ENCODE measurements at regions not wholly inside any gene's neighbourhood (a gene's known extent, or its start where the extent isn't known, plus 50 kb on each side); places are given as distances from the start of the nearest gene placed in this dataset.
A peak's percentile ranks its signal among the peaks of the same experiment; 100 is the strongest.

DNA sequence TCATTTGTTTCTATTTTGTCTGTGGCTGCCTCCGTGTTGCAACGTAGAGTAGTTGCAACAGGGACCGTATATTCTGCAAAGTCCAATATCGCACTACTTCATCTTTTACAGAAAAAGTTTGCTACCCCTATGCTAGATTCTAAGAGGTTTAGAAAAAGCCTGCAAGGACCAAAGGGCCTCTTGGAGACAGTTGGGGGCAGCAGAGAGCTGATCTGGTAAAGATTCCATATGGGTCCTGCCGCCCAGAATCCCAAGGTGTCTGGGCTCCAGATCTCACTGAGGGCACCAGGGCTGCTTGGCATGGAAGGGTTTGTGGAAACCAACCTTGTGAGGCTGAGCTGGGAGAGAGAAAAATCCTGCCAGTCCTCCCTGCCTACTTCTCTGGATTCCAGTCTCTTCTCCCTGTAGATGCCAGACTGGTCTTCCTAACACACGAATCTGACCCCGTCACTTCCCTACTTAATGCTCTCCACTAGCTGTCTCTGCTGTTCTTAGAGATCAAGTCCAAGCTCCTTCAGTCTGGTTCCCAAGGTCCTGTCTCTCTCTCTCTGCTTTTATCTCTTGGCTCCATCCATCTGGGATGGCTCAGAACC, 74.6 kb downstream of the GLRX5 start:
- DNase-seq (ENCODE audit: extremely low read depth, insufficient read length) = peak; percentile 14
- TF ChIP-seq, protein P1, sequence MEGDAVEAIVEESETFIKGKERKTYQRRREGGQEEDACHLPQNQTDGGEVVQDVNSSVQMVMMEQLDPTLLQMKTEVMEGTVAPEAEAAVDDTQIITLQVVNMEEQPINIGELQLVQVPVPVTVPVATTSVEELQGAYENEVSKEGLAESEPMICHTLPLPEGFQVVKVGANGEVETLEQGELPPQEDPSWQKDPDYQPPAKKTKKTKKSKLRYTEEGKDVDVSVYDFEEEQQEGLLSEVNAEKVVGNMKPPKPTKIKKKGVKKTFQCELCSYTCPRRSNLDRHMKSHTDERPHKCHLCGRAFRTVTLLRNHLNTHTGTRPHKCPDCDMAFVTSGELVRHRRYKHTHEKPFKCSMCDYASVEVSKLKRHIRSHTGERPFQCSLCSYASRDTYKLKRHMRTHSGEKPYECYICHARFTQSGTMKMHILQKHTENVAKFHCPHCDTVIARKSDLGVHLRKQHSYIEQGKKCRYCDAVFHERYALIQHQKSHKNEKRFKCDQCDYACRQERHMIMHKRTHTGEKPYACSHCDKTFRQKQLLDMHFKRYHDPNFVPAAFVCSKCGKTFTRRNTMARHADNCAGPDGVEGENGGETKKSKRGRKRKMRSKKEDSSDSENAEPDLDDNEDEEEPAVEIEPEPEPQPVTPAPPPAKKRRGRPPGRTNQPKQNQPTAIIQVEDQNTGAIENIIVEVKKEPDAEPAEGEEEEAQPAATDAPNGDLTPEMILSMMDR (IDR thresholded peaks at IDR 0.05; ENCODE audit: insufficient read depth, low read length, poor library complexity, severe bottlenecking) = peak; percentile 78
- Histone ChIP-seq H3K27me3 (replicated peaks; ENCODE audit: control insufficient read depth, insufficient read depth, low read length) (no peaks in the 10 kb centered on the region), H3K36me3 (ENCODE audit: control insufficient read depth, insufficient read depth, low read length) (no peaks in the 10 kb centered on the region), H3K4me3 (replicated peaks; ENCODE audit: low read depth, low read length) (no peak overlapping the region)

DNA sequence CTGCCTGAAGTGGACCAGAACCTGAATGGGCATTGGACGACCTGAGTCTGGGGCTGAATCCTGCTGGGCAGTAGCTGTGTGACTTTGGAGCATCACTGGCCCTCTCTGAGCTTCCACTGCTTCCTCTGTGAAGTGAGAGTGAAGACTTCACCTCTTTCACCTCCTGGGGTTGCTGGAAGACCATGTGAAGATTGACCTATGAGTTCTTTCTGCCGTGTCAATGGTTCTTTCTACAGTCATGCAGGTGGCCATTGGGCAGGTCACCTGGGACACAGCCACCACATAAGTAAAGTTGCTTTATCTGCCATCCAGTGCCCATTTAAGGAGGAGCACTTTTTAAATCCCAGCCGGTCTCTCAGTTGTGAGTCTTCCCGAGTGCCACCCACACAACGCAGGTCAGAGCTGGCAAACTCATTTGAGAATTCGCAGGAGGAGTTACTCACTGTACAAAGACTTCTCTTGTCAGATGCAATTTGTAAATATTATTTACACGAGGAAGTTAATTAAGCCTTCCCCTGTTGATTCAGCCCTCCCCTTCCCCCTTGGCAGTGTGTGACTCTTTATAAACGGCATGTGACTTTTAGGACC, 74.8 kb upstream of the TCL1B start:
- no peak for DNase-seq (ENCODE audit: extremely low read depth, insufficient read length)
- Histone ChIP-seq H3K4me3 (replicated peaks; ENCODE audit: low read depth, low read length) (no peak overlapping the region), H3K27me3 (replicated peaks; ENCODE audit: control insufficient read depth, insufficient read depth, low read length) (no peaks in the 10 kb centered on the region), H3K36me3 (ENCODE audit: control insufficient read depth, insufficient read depth, low read length) (no peaks in the 10 kb centered on the region)
- TF ChIP-seq, protein P1 (IDR thresholded peaks at IDR 0.05; ENCODE audit: insufficient read depth, low read length, poor library complexity, severe bottlenecking) = peak; percentile 11

DNA sequence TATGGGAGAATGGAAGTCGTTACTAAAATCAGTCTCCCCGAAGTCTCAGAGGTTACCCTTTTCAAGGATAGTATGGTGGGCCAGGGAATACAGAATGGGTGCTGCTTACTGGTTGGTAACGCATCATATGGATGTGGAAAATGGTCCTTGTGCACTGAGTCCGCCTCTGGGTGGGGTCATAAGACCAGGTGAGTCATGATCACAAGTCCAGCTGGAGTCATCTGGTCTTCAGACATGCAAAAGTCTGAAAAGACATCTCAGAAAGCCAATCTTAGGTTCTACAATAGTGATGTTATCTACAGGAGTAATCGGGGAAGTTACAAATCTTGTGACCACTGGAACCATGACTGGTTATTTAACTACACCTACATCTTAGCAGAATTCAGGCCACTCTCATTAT, 71.9 kb upstream of the TCL1B start:
- DNase-seq (ENCODE audit: extremely low read depth, insufficient read length) = no peak
- H3K27me3 ChIP-seq (replicated peaks; ENCODE audit: control insufficient read depth, insufficient read depth, low read length) = no peaks in the 10 kb centered on the region
- no peaks in the 10 kb centered on the region for H3K36me3 ChIP-seq (ENCODE audit: control insufficient read depth, insufficient read depth, low read length)
- TF ChIP-seq, protein P1 (IDR thresholded peaks at IDR 0.05; ENCODE audit: insufficient read depth, low read length, poor library complexity, severe bottlenecking) = peak; percentile 29
- H3K4me3 ChIP-seq (replicated peaks; ENCODE audit: low read depth, low read length) = no peak overlapping the region

DNA sequence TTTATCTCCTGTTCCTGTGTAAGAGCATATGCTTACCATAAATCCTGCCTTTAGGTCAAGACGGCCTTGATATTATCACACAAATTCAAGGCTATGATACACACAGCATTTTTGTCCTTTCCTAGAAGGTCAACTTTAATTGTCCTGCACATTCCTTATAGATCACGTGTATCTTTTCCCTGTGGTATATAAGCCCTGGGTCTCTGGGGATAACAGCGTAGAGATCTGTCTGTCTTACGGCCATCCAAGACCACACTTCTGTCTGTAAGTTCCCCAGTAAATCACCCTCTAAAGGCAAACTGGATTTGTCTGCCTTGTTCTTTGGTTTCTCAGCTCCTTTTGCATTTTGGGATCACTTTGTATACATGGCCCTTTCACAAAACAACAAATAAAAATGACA, 69.5 kb upstream of the TCL1B start:
- DNase-seq (ENCODE audit: extremely low read depth, insufficient read length) = no peak
- Histone ChIP-seq H3K4me3 (replicated peaks; ENCODE audit: low read depth, low read length) (no peak overlapping the region), H3K36me3 (ENCODE audit: control insufficient read depth, insufficient read depth, low read length) (no peaks in the 10 kb centered on the region), H3K27me3 (replicated peaks; ENCODE audit: control insufficient read depth, insufficient read depth, low read length) (no peaks in the 10 kb centered on the region)
- TF ChIP-seq, protein P1 (IDR thresholded peaks at IDR 0.05; ENCODE audit: insufficient read depth, low read length, poor library complexity, severe bottlenecking) = no peak

DNA sequence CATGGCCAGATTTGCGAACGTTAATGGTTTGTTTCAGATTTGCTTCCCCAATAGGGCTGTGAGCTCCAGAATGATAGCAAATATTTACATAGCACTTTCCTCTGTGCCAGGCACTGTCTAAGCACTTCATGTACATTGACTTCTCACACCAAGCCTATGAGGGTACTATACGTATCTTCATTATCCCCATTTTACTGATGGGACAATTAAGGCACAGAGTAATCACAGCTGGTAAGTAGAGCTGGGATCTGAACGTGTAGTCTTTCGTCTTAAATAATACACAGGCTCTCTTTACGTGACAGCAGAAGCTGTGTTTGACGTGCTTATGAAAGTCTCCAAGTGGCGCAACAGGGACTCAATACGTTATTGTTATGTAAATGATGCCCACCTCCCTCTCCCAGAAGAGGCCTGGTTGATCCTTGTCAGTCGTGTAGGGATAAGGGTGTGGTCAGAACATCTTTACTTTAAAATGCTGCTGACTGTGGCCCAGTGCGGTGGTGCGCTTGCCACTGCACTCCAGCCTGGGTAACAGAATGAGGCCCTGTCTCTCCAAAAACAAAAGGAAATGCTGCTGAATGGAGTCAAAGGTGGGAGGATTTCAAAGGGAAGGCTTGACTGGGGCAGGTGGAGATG, 66.3 kb upstream of the TCL1B start:
- H3K36me3 ChIP-seq (ENCODE audit: control insufficient read depth, insufficient read depth, low read length) = no peaks in the 10 kb centered on the region
- H3K4me3 ChIP-seq (replicated peaks; ENCODE audit: low read depth, low read length) = no peak overlapping the region
- TF ChIP-seq, protein P1 (IDR thresholded peaks at IDR 0.05; ENCODE audit: insufficient read depth, low read length, poor library complexity, severe bottlenecking) = no peak
- DNase-seq (ENCODE audit: extremely low read depth, insufficient read length) = no peak
- no peaks in the 10 kb centered on the region for H3K27me3 ChIP-seq (replicated peaks; ENCODE audit: control insufficient read depth, insufficient read depth, low read length)
